Gastroesophageal sphincter (tissue), 4 donors: ENCODE measurements at regions not wholly inside any gene's neighbourhood (a gene's known extent, or its start where the extent isn't known, plus 50 kb on each side); places are given as distances from the start of the nearest gene placed in this dataset.

Experiments
- ATAC-seq: fragments of 150-250 bp; one replicate; pipeline ENCODE4 v1.9.1; 2016; ENCODE audit warnings: mild to moderate bottlenecking, moderate library complexity
- H3K27ac ChIP-seq, 4 donors: fragments of 200-600 bp; sonication (generic) in 3 of 4; 1 replicate in 3 of 4; 2 replicates in 1 of 4; pipeline ENCODE4 v1.5.1; 2016 to 2019
- H3K27me3 ChIP-seq: fragments of 200-600 bp; sonication (generic); one replicate; pipeline ENCODE4 v1.5.1; 2019
- H3K36me3 ChIP-seq, 2 donors: fragments of 200-600 bp; sonication (generic); one replicate each; pipeline ENCODE4 v1.5.1; 2019; ENCODE audit warnings: control low read depth in 1 of 2
- H3K4me1 ChIP-seq, 3 donors: fragments of 200-600 bp; sonication (generic); 1 replicate in 2 of 3; 2 replicates in 1 of 3; pipeline ENCODE4 v1.5.1; 2016 to 2019; ENCODE audit warnings: control low read depth in 2 of 3
- H3K4me3 ChIP-seq, 2 donors: fragments of 200-600 bp; sonication (generic); one replicate each; pipeline ENCODE4 v1.5.1; 2019; ENCODE audit warnings: mild to moderate bottlenecking in 1 of 2, moderate library complexity in 1 of 2
- H3K9me3 ChIP-seq, 3 donors: fragments of 200-600 bp; sonication (generic); one replicate each; pipeline ENCODE4 v1.5.1; 2017 to 2019; ENCODE audit warnings: control low read depth in 2 of 3
- EP300 ChIP-seq: sonication (generic); formaldehyde crosslinking; IDR thresholded peaks from one replicate; pipeline ENCODE4 v1.6.1; 2017; ENCODE audit warnings: antibody characterized with exemption, mild to moderate bottlenecking
- POLR2A ChIP-seq, 2 donors: fragments of 450-650 bp; IDR thresholded peaks; one replicate each; pipeline ENCODE4 v1.6.1; 2017; ENCODE audit warnings: antibody characterized with exemption in 2 of 2, mild to moderate bottlenecking in 2 of 2, moderate library complexity in 1 of 2
- POLR2AphosphoS5 ChIP-seq: sonication (generic); formaldehyde crosslinking; IDR thresholded peaks from one replicate; pipeline ENCODE4 v1.6.1; 2017; ENCODE audit warnings: antibody characterized with exemption
- WGBS, 2 donors: methylation state at CpG; one replicate each; pipeline ENCODE4 v1.1.5; 2018; ENCODE audit warnings: low coverage in 1 of 2; 5-methylcytosine and 5-hydroxymethylcytosine counted together
- TF ChIP-seq, protein P1 (sequence below), 4 experiments: fragments of 200-600 bp in 2 of 4; fragments of 450-650 bp in 2 of 4; sonication (generic) in 1 of 4; IDR thresholded peaks; one replicate each; pipeline ENCODE4 v1.5.1; 2017 to 2019; ENCODE audit warnings: antibody characterized with exemption in 4 of 4, mild to moderate bottlenecking in 2 of 4, moderate library complexity in 2 of 4

DNA sequence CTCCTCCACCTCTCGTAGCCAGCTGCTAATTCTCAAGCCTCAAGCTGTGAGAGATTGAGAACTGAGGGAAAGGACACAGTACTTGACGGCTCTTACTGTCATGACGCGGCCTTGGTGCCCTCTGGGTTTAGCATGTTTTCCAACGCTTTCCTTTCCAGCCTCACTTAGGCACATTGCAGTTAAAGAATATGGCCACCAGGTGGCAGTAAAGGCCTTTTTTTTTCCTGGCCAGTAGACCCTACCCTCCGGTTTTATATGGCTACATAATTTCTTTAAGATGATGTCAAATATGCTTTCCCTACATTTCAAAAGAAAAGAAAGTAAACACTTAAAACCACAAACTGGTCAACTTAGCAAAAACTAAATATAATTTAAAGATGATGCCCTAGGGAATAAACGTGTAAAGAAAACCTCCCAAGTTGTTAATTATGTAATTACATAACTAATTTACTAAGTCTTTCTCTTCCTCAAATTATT, 56.8 kb upstream of the PRDX6 start:
- no peaks in the 10 kb centered on the region for H3K27me3 ChIP-seq
- peaks cover 0 to 51% of the 10 kb centered on the region in 2 donors for H3K36me3 ChIP-seq
- H3K4me3 ChIP-seq: no peak overlapping the region
- H3K9me3 ChIP-seq: no peaks in the 10 kb centered on the region
- 12 to 17% methylated on average over 6 to 7 of the region's 7 CpGs for WGBS, 2 donors
- H3K27ac ChIP-seq: peak overlapping the region in 1 of 4 donors; percentile 36
- peak; percentile 62 for ATAC-seq
- TF ChIP-seq EP300 (no peak), POLR2AphosphoS5 (peak; percentile 15), POLR2A (IDR thresholded peaks at IDR 0.05) (no peak)
- TF ChIP-seq, protein P1, sequence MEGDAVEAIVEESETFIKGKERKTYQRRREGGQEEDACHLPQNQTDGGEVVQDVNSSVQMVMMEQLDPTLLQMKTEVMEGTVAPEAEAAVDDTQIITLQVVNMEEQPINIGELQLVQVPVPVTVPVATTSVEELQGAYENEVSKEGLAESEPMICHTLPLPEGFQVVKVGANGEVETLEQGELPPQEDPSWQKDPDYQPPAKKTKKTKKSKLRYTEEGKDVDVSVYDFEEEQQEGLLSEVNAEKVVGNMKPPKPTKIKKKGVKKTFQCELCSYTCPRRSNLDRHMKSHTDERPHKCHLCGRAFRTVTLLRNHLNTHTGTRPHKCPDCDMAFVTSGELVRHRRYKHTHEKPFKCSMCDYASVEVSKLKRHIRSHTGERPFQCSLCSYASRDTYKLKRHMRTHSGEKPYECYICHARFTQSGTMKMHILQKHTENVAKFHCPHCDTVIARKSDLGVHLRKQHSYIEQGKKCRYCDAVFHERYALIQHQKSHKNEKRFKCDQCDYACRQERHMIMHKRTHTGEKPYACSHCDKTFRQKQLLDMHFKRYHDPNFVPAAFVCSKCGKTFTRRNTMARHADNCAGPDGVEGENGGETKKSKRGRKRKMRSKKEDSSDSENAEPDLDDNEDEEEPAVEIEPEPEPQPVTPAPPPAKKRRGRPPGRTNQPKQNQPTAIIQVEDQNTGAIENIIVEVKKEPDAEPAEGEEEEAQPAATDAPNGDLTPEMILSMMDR (IDR thresholded peaks at IDR 0.05): peak; percentile 84 to 91 (median 88)
- peaks cover 0 to 11% (median 0%) of the 10 kb centered on the region in 3 donors for H3K4me1 ChIP-seq

DNA sequence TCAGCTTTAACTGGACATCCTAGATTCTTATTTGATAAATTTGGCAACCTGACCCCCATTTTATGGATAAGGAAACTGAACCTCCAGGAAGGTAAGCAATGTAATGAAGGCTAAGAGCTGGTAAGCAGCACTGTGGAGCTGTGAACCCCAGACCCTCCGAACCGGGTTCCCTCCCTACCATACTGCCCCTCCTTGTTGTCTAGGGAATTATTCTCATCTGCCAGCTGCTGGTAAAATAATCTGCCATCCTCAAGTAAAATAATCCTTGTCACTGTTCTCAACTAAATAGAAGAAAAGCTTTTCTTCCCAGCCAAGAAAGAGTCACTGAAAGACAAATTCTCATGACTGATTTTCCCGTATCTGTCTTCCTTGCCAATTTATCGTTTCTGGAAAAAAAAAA, 55.8 kb upstream of the PRDX6 start:
- Histone ChIP-seq H3K4me3 (no peak overlapping the region), H3K27me3 (no peaks in the 10 kb centered on the region), H3K27ac (no peak overlapping the region), H3K4me1 (peaks cover 0 to 11% (median 0%) of the 10 kb centered on the region in 3 donors), H3K36me3 (peaks cover 0 to 42% of the 10 kb centered on the region in 2 donors), H3K9me3 (no peaks in the 10 kb centered on the region)
- TF ChIP-seq, protein P1 (IDR thresholded peaks at IDR 0.05): no peak
- TF ChIP-seq POLR2A (IDR thresholded peaks at IDR 0.05) (no peak), EP300 (no peak), POLR2AphosphoS5 (no peak)
- ATAC-seq: no peak
- 53 to 79% methylated on average over 2 to 4 of the region's 4 CpGs for WGBS, 2 donors

DNA sequence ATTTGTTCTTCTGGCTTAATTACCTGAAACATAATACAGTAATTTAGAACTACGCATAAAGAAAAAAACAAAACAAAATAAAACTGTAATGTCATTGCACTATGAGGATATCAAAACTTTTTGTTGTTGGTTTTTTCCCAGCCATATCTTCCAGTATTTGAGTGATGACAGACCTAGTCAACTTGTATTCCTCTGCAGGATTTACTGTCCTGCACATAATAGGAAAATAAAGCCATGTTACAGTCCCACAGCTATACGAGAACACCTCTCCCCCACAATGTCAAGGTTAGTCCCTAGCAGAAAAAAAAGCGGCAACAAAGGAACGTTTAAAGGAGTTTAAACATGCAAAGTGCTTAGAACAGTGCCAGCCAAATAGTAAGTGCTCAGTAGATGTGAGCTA, 55.3 kb upstream of the PRDX6 start:
- 53 to 60% methylated on average over 2 to 4 of the region's 4 CpGs for WGBS, 2 donors
- ATAC-seq: no peak
- H3K36me3 ChIP-seq: peaks cover 0 to 37% of the 10 kb centered on the region in 2 donors
- H3K4me3 ChIP-seq: no peak overlapping the region
- no peaks in the 10 kb centered on the region for H3K9me3 ChIP-seq
- peaks cover 0 to 11% (median 0%) of the 10 kb centered on the region in 3 donors for H3K4me1 ChIP-seq
- no peak for TF ChIP-seq POLR2A (IDR thresholded peaks at IDR 0.05)
- TF ChIP-seq, protein P1 (IDR thresholded peaks at IDR 0.05): no peak
- no peak for TF ChIP-seq POLR2AphosphoS5
- no peak for TF ChIP-seq EP300
- H3K27ac ChIP-seq: no peak overlapping the region
- H3K27me3 ChIP-seq: no peaks in the 10 kb centered on the region

DNA sequence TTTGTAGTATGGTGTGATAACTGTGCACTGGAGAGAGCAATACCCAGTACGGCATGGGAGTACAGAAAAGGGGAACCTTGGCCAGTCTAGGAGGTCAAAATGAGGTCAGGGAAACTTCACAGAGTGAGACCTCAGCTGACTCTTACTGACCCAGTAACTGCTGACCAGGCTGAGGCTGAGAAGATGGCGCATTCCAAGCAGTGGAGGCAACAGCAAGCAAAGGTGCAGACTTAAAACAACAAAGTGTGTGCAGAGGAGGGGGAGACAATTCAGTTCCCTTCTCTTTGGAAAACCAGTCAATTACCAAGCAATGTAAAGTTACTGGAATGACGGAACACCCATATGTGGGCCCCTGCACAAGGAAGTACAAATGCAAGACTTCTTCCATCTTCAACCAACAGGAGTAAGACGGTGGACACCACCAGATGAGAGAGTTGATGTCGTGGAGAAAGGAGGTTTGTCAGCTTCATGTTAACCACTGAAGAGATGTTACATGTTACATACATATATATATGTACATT, 54.6 kb upstream of the PRDX6 start:
- ATAC-seq: peak; percentile 44
- WGBS, 2 donors: 54 to 56% methylated on average over 4 to 5 of the region's 5 CpGs
- H3K4me3 ChIP-seq: no peak overlapping the region
- TF ChIP-seq EP300 (no peak), POLR2A (IDR thresholded peaks at IDR 0.05) (no peak), POLR2AphosphoS5 (no peak)
- peaks cover 0 to 11% (median 0%) of the 10 kb centered on the region in 3 donors for H3K4me1 ChIP-seq
- peaks cover 0 to 31% of the 10 kb centered on the region in 2 donors for H3K36me3 ChIP-seq
- H3K9me3 ChIP-seq: no peaks in the 10 kb centered on the region
- H3K27me3 ChIP-seq: no peaks in the 10 kb centered on the region
- no peak overlapping the region for H3K27ac ChIP-seq

DNA sequence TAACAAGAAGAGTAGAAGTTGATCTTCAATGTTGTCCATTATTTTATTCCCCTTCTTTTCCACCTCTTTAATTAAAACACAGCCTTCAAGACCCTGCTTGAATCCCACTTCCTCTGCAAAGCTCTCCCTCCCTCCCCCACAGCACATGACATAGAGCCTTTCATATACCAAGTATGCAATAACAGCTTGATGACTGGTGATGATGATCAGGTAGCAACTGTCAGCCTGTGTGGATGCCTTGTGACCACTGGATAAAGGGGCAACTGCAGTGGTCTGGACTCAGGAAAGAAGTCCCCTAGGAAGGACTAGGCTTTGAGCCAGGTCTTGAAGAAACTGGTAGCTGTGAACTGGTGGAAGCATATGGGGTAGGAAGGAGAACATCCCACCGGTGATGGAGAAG, 53.8 kb upstream of the PRDX6 start:
- Histone ChIP-seq H3K27ac (no peak overlapping the region), H3K4me1 (peaks cover 0 to 11% (median 0%) of the 10 kb centered on the region in 3 donors), H3K4me3 (no peak overlapping the region), H3K9me3 (no peaks in the 10 kb centered on the region), H3K36me3 (peaks cover 0 to 23% of the 10 kb centered on the region in 2 donors), H3K27me3 (no peaks in the 10 kb centered on the region)
- WGBS, 2 donors: 63 to 90% methylated on average over 1 of the region's 1 CpG
- no peak for ATAC-seq
- TF ChIP-seq EP300: no peak
- TF ChIP-seq, protein P1 (IDR thresholded peaks at IDR 0.05): no peak
- TF ChIP-seq POLR2A (IDR thresholded peaks at IDR 0.05): no peak
- no peak for TF ChIP-seq POLR2AphosphoS5
